Erythroblast (primary cell): ENCODE measurements at regions not wholly inside any gene's neighbourhood (a gene's known extent, or its start where the extent isn't known, plus 50 kb on each side); places are given as distances from the start of the nearest gene placed in this dataset.

Source experiments
- GATA1 ChIP-seq: IDR thresholded peaks from 2 replicates; pipeline ENCODE4 v1.6.1; 2011; ENCODE audit warnings: low read depth, mild to moderate bottlenecking, control low read depth, low read length, moderate library complexity
- POLR2A ChIP-seq: IDR thresholded peaks from 2 replicates; pipeline ENCODE4 v1.6.1; 2011; ENCODE audit warnings: mild to moderate bottlenecking, low read length

DNA sequence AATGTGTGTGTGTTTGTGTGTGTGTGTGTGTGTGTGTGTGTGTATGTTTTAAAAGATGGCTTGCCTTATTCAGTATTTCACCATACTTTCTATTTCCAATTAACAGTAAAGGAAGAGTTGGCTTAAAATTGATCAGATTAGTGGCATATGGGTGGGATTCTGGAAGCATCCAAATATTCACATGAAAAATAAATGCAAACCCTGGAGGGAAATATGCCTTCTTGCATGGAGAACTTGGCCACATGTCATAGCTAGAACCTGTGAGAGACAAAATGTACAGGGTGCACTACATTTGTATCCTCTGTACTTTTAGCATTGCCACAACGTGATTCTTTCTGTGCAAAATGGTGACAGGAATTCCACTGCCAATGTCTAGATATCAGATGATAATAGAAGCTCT, 589.6 kb downstream of the ZNF674 start:
- no peak for TF ChIP-seq POLR2A
- TF ChIP-seq GATA1: no peak
